ENCODE measurements at regions not wholly inside any gene's neighbourhood (a gene's known extent, or its start where the extent isn't known, plus 50 kb on each side); places are given as distances from the start of the nearest gene placed in this dataset.
"Not testable (repeated sequence)": the region's sequence is repeated elsewhere in the genome, so short reads cannot be mapped to it uniquely, and the experiment has no call there.

GRCh38 chr9:129296195-129296594 lies 118.1 kb upstream of the IER5L start:
- DNase-seq (ENCODE audit: low read depth in 1 of 2, low spot score in 1 of 2) = not testable (repeated sequence)

- no peak for DNase-seq (ENCODE audit: low read depth in 1 of 2, low spot score in 1 of 2)
Observed at GRCh38 chr9:129291041-129291501, 113.0 kb upstream of the IER5L start.

- no peak for DNase-seq (ENCODE audit: low read depth in 1 of 2, low spot score in 1 of 2)
Observed at GRCh38 chr9:129290606-129291005, 112.5 kb upstream of the IER5L start.

- DNase-seq (ENCODE audit: low read depth in 1 of 2, low spot score in 1 of 2) = no peak
Observed at GRCh38 chr9:129289883-129290282, 111.8 kb upstream of the IER5L start.

GRCh38 chr9:129289131-129289731 lies 111.2 kb upstream of the IER5L start:
- no peak for DNase-seq (ENCODE audit: low read depth in 1 of 2, low spot score in 1 of 2)

GRCh38 chr9:129287619-129288305 lies 109.7 kb upstream of the IER5L start:
- DNase-seq (ENCODE audit: low read depth in 1 of 2, low spot score in 1 of 2) = no peak

- DNase-seq (ENCODE audit: low read depth in 1 of 2, low spot score in 1 of 2) = no peak
Observed at GRCh38 chr9:129285979-129286772, 108.1 kb upstream of the IER5L start.

- no peak for DNase-seq (ENCODE audit: low read depth in 1 of 2, low spot score in 1 of 2)
Observed at GRCh38 chr9:129285382-129285781, 107.3 kb upstream of the IER5L start.

GRCh38 chr9:129284607-129285291 lies 106.7 kb upstream of the IER5L start:
- no peak for DNase-seq (ENCODE audit: low read depth in 1 of 2, low spot score in 1 of 2)

GRCh38 chr9:129283705-129284606 lies 105.9 kb upstream of the IER5L start:
- DNase-seq (ENCODE audit: low read depth in 1 of 2, low spot score in 1 of 2) = no peak

- DNase-seq (ENCODE audit: low read depth in 1 of 2, low spot score in 1 of 2) = no peak
Observed at GRCh38 chr9:129283291-129283691, 105.2 kb upstream of the IER5L start.

- no peak for DNase-seq (ENCODE audit: low read depth in 1 of 2, low spot score in 1 of 2)
Observed at GRCh38 chr9:129282731-129283211, 104.7 kb upstream of the IER5L start.

- no peak for DNase-seq (ENCODE audit: low read depth in 1 of 2, low spot score in 1 of 2)
Observed at GRCh38 chr9:129282272-129282671, 104.2 kb upstream of the IER5L start.

- DNase-seq (ENCODE audit: low read depth in 1 of 2, low spot score in 1 of 2) = no peak
Observed at GRCh38 chr9:129281506-129282145, 103.6 kb upstream of the IER5L start.

GRCh38 chr9:129280623-129281271 lies 102.7 kb upstream of the IER5L start:
- no peak for DNase-seq (ENCODE audit: low read depth in 1 of 2, low spot score in 1 of 2)

- no peak for DNase-seq (ENCODE audit: low read depth in 1 of 2, low spot score in 1 of 2)
Observed at GRCh38 chr9:129280236-129280622, 102.2 kb upstream of the IER5L start.

- no peak for DNase-seq (ENCODE audit: low read depth in 1 of 2, low spot score in 1 of 2)
Observed at GRCh38 chr9:129278391-129279237, 100.6 kb upstream of the IER5L start.

- DNase-seq (ENCODE audit: low read depth in 1 of 2, low spot score in 1 of 2) = no peak
Observed at GRCh38 chr9:129276486-129277230, 98.6 kb upstream of the IER5L start.

Measured in stimulated activated CD4-positive, alpha-beta T cell treated with anti-CD3 and anti-CD28 coated beads, Interleukin-15, amount 100 ng/mL, for 1 hour (primary cell).